Ovary (tissue), 7 donors: ENCODE measurements at regions not wholly inside any gene's neighbourhood (a gene's known extent, or its start where the extent isn't known, plus 50 kb on each side); places are given as distances from the start of the nearest gene placed in this dataset.

Experiments
- DNase-seq, 5 donors: peaks; one replicate each; pipeline ENCODE4 v3.0.0-alpha.2; 2019 to 2020
- H3K27ac ChIP-seq, 2 donors: fragments of 200-600 bp; one replicate each; pipeline versions ENCODE4 v1.5.1 to v1.8.0; 2019 to 2022
- H3K27me3 ChIP-seq: fragments of 200-600 bp; one replicate; pipeline ENCODE4 v1.8.0; 2022
- H3K36me3 ChIP-seq: fragments of 200-600 bp; sonication (generic); one replicate; pipeline ENCODE4 v1.5.1; 2019
- H3K4me1 ChIP-seq: one replicate; pipeline ENCODE4 v1.8.1; 2013; ENCODE audit warnings: mild to moderate bottlenecking, moderate library complexity; ENCODE audit not compliant: insufficient read depth
- H3K4me3 ChIP-seq: fragments of 200-600 bp; sonication (generic); one replicate; pipeline ENCODE4 v1.5.1; 2017
- H3K9me3 ChIP-seq, 2 donors: fragments of 200-600 bp in 1 of 2; sonication (generic) in 1 of 2; one replicate each; pipeline versions ENCODE4 v1.5.1 to v1.8.1; 2013 to 2019; ENCODE audit warnings: mild to moderate bottlenecking in 1 of 2, moderate library complexity in 1 of 2
- CTCF ChIP-seq, 3 donors: fragments of 450-650 bp in 2 of 3; fragments of 200-600 bp in 1 of 3; IDR thresholded peaks; one replicate each; pipeline versions ENCODE4 v1.5.1 to v1.8.0; 2016 to 2022; ENCODE audit warnings: antibody characterized with exemption in 3 of 3, mild to moderate bottlenecking in 1 of 3
- EP300 ChIP-seq: sonication (generic); formaldehyde crosslinking; IDR thresholded peaks from one replicate; pipeline ENCODE4 v1.6.1; 2017; ENCODE audit warnings: antibody characterized with exemption
- POLR2A ChIP-seq: fragments of 450-650 bp; IDR thresholded peaks from one replicate; pipeline ENCODE4 v1.6.1; 2017; ENCODE audit warnings: antibody characterized with exemption, mild to moderate bottlenecking, moderate library complexity
- WGBS, 3 donors: extraction: QIAGEN DNeasy Blood & Tissue Kit in 1 of 3; methylation state at CpG; one replicate each; pipeline versions ENCODE4 v1.1.5 to v1.1.7; 2013 to 2017; 5-methylcytosine and 5-hydroxymethylcytosine counted together
- intact Hi-C, 4 donors: fragments of 100-400 bp; cut with DNase I; formaldehyde crosslinking; loops; one replicate each; pipeline versions ENCODE4 v1.11.0 to v1.15.1; 2022 to 2023
- donor health status: DM: no; HTN: no; CAD: no; lungs with moderate emphysema.
- donor health status: DM: no; HTN: no; CAD: no.
- donor health status: Bipolar disorder and iron deficiency.
- donor health status: DM: no; HTN: no; CAD: no.
- donor health status: DM: yes; HTN: yes; CAD: no.

- TF ChIP-seq POLR2A: no peak
- TF ChIP-seq CTCF (IDR thresholded peaks at IDR 0.05): no peak
- TF ChIP-seq EP300: no peak
- no peak overlapping the region for H3K27ac ChIP-seq
- H3K9me3 ChIP-seq: no peaks in the 10 kb centered on the region
- no peaks in the 10 kb centered on the region for H3K36me3 ChIP-seq
- no peaks in the 10 kb centered on the region for H3K27me3 ChIP-seq
- intact Hi-C loops: no loop called here
- 71 to 81% (median 77%) methylated on average over 1 of the region's 1 CpG for WGBS, 3 donors
- DNase-seq: no peak
- H3K4me1 ChIP-seq: no peaks in the 10 kb centered on the region
- no peak overlapping the region for H3K4me3 ChIP-seq
Observed at GRCh38 chr3:66099541-66100065, 60.9 kb upstream of the MAGI1 start.

- TF ChIP-seq EP300 (no peak), POLR2A (no peak), CTCF (IDR thresholded peaks at IDR 0.05) (no peak)
- Histone ChIP-seq H3K27me3 (no peaks in the 10 kb centered on the region), H3K4me3 (no peak overlapping the region), H3K27ac (no peak overlapping the region), H3K4me1 (no peaks in the 10 kb centered on the region), H3K36me3 (no peaks in the 10 kb centered on the region), H3K9me3 (no peaks in the 10 kb centered on the region)
- DNase-seq: no peak
- intact Hi-C loops: no loop called here
- 59 to 66% (median 65%) methylated on average over 4 of the region's 4 CpGs for WGBS, 3 donors
Observed at GRCh38 chr3:66098436-66098835, 59.7 kb upstream of the MAGI1 start.

GRCh38 chr3:66097647-66098046 lies 58.9 kb upstream of the MAGI1 start:
- intact Hi-C loops: no loop called here
- DNase-seq: no peak
- 89 to 93% (median 90%) methylated on average over 4 of the region's 4 CpGs for WGBS, 3 donors
- H3K9me3 ChIP-seq: no peaks in the 10 kb centered on the region
- no peaks in the 10 kb centered on the region for H3K27me3 ChIP-seq
- no peak overlapping the region for H3K27ac ChIP-seq
- no peaks in the 10 kb centered on the region for H3K36me3 ChIP-seq
- no peaks in the 10 kb centered on the region for H3K4me1 ChIP-seq
- TF ChIP-seq EP300 (no peak), CTCF (IDR thresholded peaks at IDR 0.05) (no peak), POLR2A (no peak)
- H3K4me3 ChIP-seq: no peak overlapping the region

GRCh38 chr3:66095295-66096001 lies 56.7 kb upstream of the MAGI1 start:
- Histone ChIP-seq H3K9me3 (no peaks in the 10 kb centered on the region), H3K36me3 (no peaks in the 10 kb centered on the region), H3K4me3 (no peak overlapping the region), H3K4me1 (no peaks in the 10 kb centered on the region), H3K27me3 (no peaks in the 10 kb centered on the region), H3K27ac (no peak overlapping the region)
- DNase-seq: no peak
- WGBS, 3 donors: 81 to 92% (median 91%) methylated on average over 5 of the region's 5 CpGs
- TF ChIP-seq POLR2A: no peak
- no peak for TF ChIP-seq CTCF (IDR thresholded peaks at IDR 0.05)
- TF ChIP-seq EP300: no peak
- intact Hi-C loops: no loop called here
